ENCODE measurements at regions not wholly inside any gene's neighbourhood (a gene's known extent, or its start where the extent isn't known, plus 50 kb on each side); places are given as distances from the start of the nearest gene placed in this dataset.
"Not testable (repeated sequence)": the region's sequence is repeated elsewhere in the genome, so short reads cannot be mapped to it uniquely, and the experiment has no call there.

GRCh38 chr16:59614466-59615240, 880.5 kb upstream of the GOT2 start:
- H3K4me1 ChIP-seq (ENCODE audit: control insufficient read depth in 3 of 3, insufficient read depth in 3 of 3, low read length in 3 of 3): no peaks in the 10 kb centered on the region
- H3K27ac ChIP-seq (ENCODE audit: low read depth, low read length): no peak overlapping the region
- no peaks in the 10 kb centered on the region for H3K9me3 ChIP-seq (ENCODE audit: control insufficient read depth in 3 of 3, low read length in 3 of 3)
- no peaks in the 10 kb centered on the region for H3K36me3 ChIP-seq (ENCODE audit: control insufficient read depth in 3 of 3, insufficient read depth in 3 of 3, low read length in 3 of 3)
- no peak overlapping the region for H3K4me3 ChIP-seq (ENCODE audit: low read length in 3 of 3)
- no peak overlapping the region for H3K9ac ChIP-seq (ENCODE audit: low read depth in 1 of 3, low read length in 3 of 3)
- H3K27me3 ChIP-seq (ENCODE audit: control insufficient read depth in 3 of 3, insufficient read depth in 3 of 3, low read length in 3 of 3): no peaks in the 10 kb centered on the region

- not testable (repeated sequence) for H3K36me3 ChIP-seq (ENCODE audit: control insufficient read depth in 3 of 3, insufficient read depth in 3 of 3, low read length in 3 of 3); H3K27ac ChIP-seq (ENCODE audit: low read depth, low read length); H3K4me1 ChIP-seq (ENCODE audit: control insufficient read depth in 3 of 3, insufficient read depth in 3 of 3, low read length in 3 of 3); H3K9ac ChIP-seq (ENCODE audit: low read depth in 1 of 3, low read length in 3 of 3); H3K9me3 ChIP-seq (ENCODE audit: control insufficient read depth in 3 of 3, low read length in 3 of 3); H3K27me3 ChIP-seq (ENCODE audit: control insufficient read depth in 3 of 3, insufficient read depth in 3 of 3, low read length in 3 of 3); H3K4me3 ChIP-seq (ENCODE audit: low read length in 3 of 3)
Observed at GRCh38 chr16:59612910-59613620, 878.9 kb upstream of the GOT2 start.

GRCh38 chr16:59612094-59612493, 878.0 kb upstream of the GOT2 start:
- H3K27ac ChIP-seq (ENCODE audit: low read depth, low read length): no peak overlapping the region
- no peaks in the 10 kb centered on the region for H3K27me3 ChIP-seq (ENCODE audit: control insufficient read depth in 3 of 3, insufficient read depth in 3 of 3, low read length in 3 of 3)
- H3K36me3 ChIP-seq (ENCODE audit: control insufficient read depth in 3 of 3, insufficient read depth in 3 of 3, low read length in 3 of 3): no peaks in the 10 kb centered on the region
- no peak overlapping the region for H3K9ac ChIP-seq (ENCODE audit: low read depth in 1 of 3, low read length in 3 of 3)
- H3K9me3 ChIP-seq (ENCODE audit: control insufficient read depth in 3 of 3, low read length in 3 of 3): no peaks in the 10 kb centered on the region
- H3K4me1 ChIP-seq (ENCODE audit: control insufficient read depth in 3 of 3, insufficient read depth in 3 of 3, low read length in 3 of 3): no peaks in the 10 kb centered on the region
- no peak overlapping the region for H3K4me3 ChIP-seq (ENCODE audit: low read length in 3 of 3)

- Histone ChIP-seq H3K4me3 (ENCODE audit: low read length in 3 of 3) (no peak overlapping the region), H3K36me3 (ENCODE audit: control insufficient read depth in 3 of 3, insufficient read depth in 3 of 3, low read length in 3 of 3) (no peaks in the 10 kb centered on the region), H3K4me1 (ENCODE audit: control insufficient read depth in 3 of 3, insufficient read depth in 3 of 3, low read length in 3 of 3) (no peaks in the 10 kb centered on the region), H3K27ac (ENCODE audit: low read depth, low read length) (no peak overlapping the region), H3K27me3 (ENCODE audit: control insufficient read depth in 3 of 3, insufficient read depth in 3 of 3, low read length in 3 of 3) (no peaks in the 10 kb centered on the region), H3K9me3 (ENCODE audit: control insufficient read depth in 3 of 3, low read length in 3 of 3) (no peaks in the 10 kb centered on the region), H3K9ac (ENCODE audit: low read depth in 1 of 3, low read length in 3 of 3) (no peak overlapping the region)
Observed at GRCh38 chr16:59611556-59611955, 877.4 kb upstream of the GOT2 start.

- Histone ChIP-seq H3K4me3 (ENCODE audit: low read length in 3 of 3) (no peak overlapping the region), H3K9me3 (ENCODE audit: control insufficient read depth in 3 of 3, low read length in 3 of 3) (no peaks in the 10 kb centered on the region), H3K9ac (ENCODE audit: low read depth in 1 of 3, low read length in 3 of 3) (no peak overlapping the region), H3K27ac (ENCODE audit: low read depth, low read length) (no peak overlapping the region), H3K4me1 (ENCODE audit: control insufficient read depth in 3 of 3, insufficient read depth in 3 of 3, low read length in 3 of 3) (no peaks in the 10 kb centered on the region), H3K27me3 (ENCODE audit: control insufficient read depth in 3 of 3, insufficient read depth in 3 of 3, low read length in 3 of 3) (no peaks in the 10 kb centered on the region), H3K36me3 (ENCODE audit: control insufficient read depth in 3 of 3, insufficient read depth in 3 of 3, low read length in 3 of 3) (no peaks in the 10 kb centered on the region)
Observed at GRCh38 chr16:59605706-59606105, 871.6 kb upstream of the GOT2 start.

GRCh38 chr16:59604354-59604753, 870.2 kb upstream of the GOT2 start:
- H3K9ac ChIP-seq (ENCODE audit: low read depth in 1 of 3, low read length in 3 of 3): no peak overlapping the region
- no peak overlapping the region for H3K4me3 ChIP-seq (ENCODE audit: low read length in 3 of 3)
- H3K27ac ChIP-seq (ENCODE audit: low read depth, low read length): no peak overlapping the region
- no peaks in the 10 kb centered on the region for H3K4me1 ChIP-seq (ENCODE audit: control insufficient read depth in 3 of 3, insufficient read depth in 3 of 3, low read length in 3 of 3)
- no peaks in the 10 kb centered on the region for H3K9me3 ChIP-seq (ENCODE audit: control insufficient read depth in 3 of 3, low read length in 3 of 3)
- no peaks in the 10 kb centered on the region for H3K27me3 ChIP-seq (ENCODE audit: control insufficient read depth in 3 of 3, insufficient read depth in 3 of 3, low read length in 3 of 3)
- no peaks in the 10 kb centered on the region for H3K36me3 ChIP-seq (ENCODE audit: control insufficient read depth in 3 of 3, insufficient read depth in 3 of 3, low read length in 3 of 3)

- Histone ChIP-seq H3K36me3 (ENCODE audit: control insufficient read depth in 3 of 3, insufficient read depth in 3 of 3, low read length in 3 of 3) (no peaks in the 10 kb centered on the region), H3K9ac (ENCODE audit: low read depth in 1 of 3, low read length in 3 of 3) (no peak overlapping the region), H3K27me3 (ENCODE audit: control insufficient read depth in 3 of 3, insufficient read depth in 3 of 3, low read length in 3 of 3) (no peaks in the 10 kb centered on the region), H3K4me1 (ENCODE audit: control insufficient read depth in 3 of 3, insufficient read depth in 3 of 3, low read length in 3 of 3) (no peaks in the 10 kb centered on the region), H3K27ac (ENCODE audit: low read depth, low read length) (no peak overlapping the region), H3K9me3 (ENCODE audit: control insufficient read depth in 3 of 3, low read length in 3 of 3) (no peaks in the 10 kb centered on the region), H3K4me3 (ENCODE audit: low read length in 3 of 3) (no peak overlapping the region)
Observed at GRCh38 chr16:59601452-59601851, 867.3 kb upstream of the GOT2 start.

- Histone ChIP-seq H3K36me3 (ENCODE audit: control insufficient read depth in 3 of 3, insufficient read depth in 3 of 3, low read length in 3 of 3) (no peaks in the 10 kb centered on the region), H3K9me3 (ENCODE audit: control insufficient read depth in 3 of 3, low read length in 3 of 3) (no peaks in the 10 kb centered on the region), H3K4me3 (ENCODE audit: low read length in 3 of 3) (no peak overlapping the region), H3K27me3 (ENCODE audit: control insufficient read depth in 3 of 3, insufficient read depth in 3 of 3, low read length in 3 of 3) (no peaks in the 10 kb centered on the region), H3K4me1 (ENCODE audit: control insufficient read depth in 3 of 3, insufficient read depth in 3 of 3, low read length in 3 of 3) (no peaks in the 10 kb centered on the region), H3K27ac (ENCODE audit: low read depth, low read length) (no peak overlapping the region), H3K9ac (ENCODE audit: low read depth in 1 of 3, low read length in 3 of 3) (no peak overlapping the region)
Observed at GRCh38 chr16:59597269-59597668, 863.2 kb upstream of the GOT2 start.

GRCh38 chr16:59596693-59597092, 862.6 kb upstream of the GOT2 start:
- H3K9me3 ChIP-seq (ENCODE audit: control insufficient read depth in 3 of 3, low read length in 3 of 3): no peaks in the 10 kb centered on the region
- H3K4me3 ChIP-seq (ENCODE audit: low read length in 3 of 3): no peak overlapping the region
- no peaks in the 10 kb centered on the region for H3K27me3 ChIP-seq (ENCODE audit: control insufficient read depth in 3 of 3, insufficient read depth in 3 of 3, low read length in 3 of 3)
- no peaks in the 10 kb centered on the region for H3K36me3 ChIP-seq (ENCODE audit: control insufficient read depth in 3 of 3, insufficient read depth in 3 of 3, low read length in 3 of 3)
- H3K9ac ChIP-seq (ENCODE audit: low read depth in 1 of 3, low read length in 3 of 3): no peak overlapping the region
- no peak overlapping the region for H3K27ac ChIP-seq (ENCODE audit: low read depth, low read length)
- H3K4me1 ChIP-seq (ENCODE audit: control insufficient read depth in 3 of 3, insufficient read depth in 3 of 3, low read length in 3 of 3): no peaks in the 10 kb centered on the region

GRCh38 chr16:59593194-59593661, 859.1 kb upstream of the GOT2 start:
- no peak overlapping the region for H3K4me3 ChIP-seq (ENCODE audit: low read length in 3 of 3)
- H3K9me3 ChIP-seq (ENCODE audit: control insufficient read depth in 3 of 3, low read length in 3 of 3): no peaks in the 10 kb centered on the region
- H3K27ac ChIP-seq (ENCODE audit: low read depth, low read length): no peak overlapping the region
- no peaks in the 10 kb centered on the region for H3K4me1 ChIP-seq (ENCODE audit: control insufficient read depth in 3 of 3, insufficient read depth in 3 of 3, low read length in 3 of 3)
- no peaks in the 10 kb centered on the region for H3K36me3 ChIP-seq (ENCODE audit: control insufficient read depth in 3 of 3, insufficient read depth in 3 of 3, low read length in 3 of 3)
- no peaks in the 10 kb centered on the region for H3K27me3 ChIP-seq (ENCODE audit: control insufficient read depth in 3 of 3, insufficient read depth in 3 of 3, low read length in 3 of 3)
- no peak overlapping the region for H3K9ac ChIP-seq (ENCODE audit: low read depth in 1 of 3, low read length in 3 of 3)
